ENCODE measurements at regions not wholly inside any gene's neighbourhood (a gene's known extent, or its start where the extent isn't known, plus 50 kb on each side); places are given as distances from the start of the nearest gene placed in this dataset.
"Not testable (repeated sequence)": the region's sequence is repeated elsewhere in the genome, so short reads cannot be mapped to it uniquely, and the experiment has no call there.

- DNase-seq (ENCODE audit: low read depth, low spot score), result no peak
- H3K4me3 ChIP-seq, result no peak overlapping the region
These were observed 52.7 kb upstream of the LARP1 start for GRCh38 chr5:154702477-154702876.

GRCh38 chr5:154701725-154702124, 53.5 kb upstream of the LARP1 start:
- DNase-seq (ENCODE audit: low read depth, low spot score); H3K36me3 ChIP-seq (ENCODE audit: insufficient read depth, low read length); H3K4me3 ChIP-seq; H3K9ac ChIP-seq (ENCODE audit: insufficient read length); H3K9me3 ChIP-seq (ENCODE audit: low read depth, low read length); H3K27ac ChIP-seq: not testable (repeated sequence)

More at GRCh38 chr5:154702477-154702876, 52.7 kb upstream of the LARP1 start:
- H3K36me3 ChIP-seq (ENCODE audit: insufficient read depth, low read length), result no peaks in the 10 kb centered on the region
- no peak for TF ChIP-seq POLR2AphosphoS5 (IDR thresholded peaks at IDR 0.05; ENCODE audit: borderline replicate concordance, low read depth, low read length)
- no peak for TF ChIP-seq FOXP2 (optimal IDR thresholded peaks at IDR 0.05; ENCODE audit: control extremely low read depth, extremely low read length, insufficient read depth)
- TF ChIP-seq EZH2 (IDR thresholded peaks at IDR 0.05), result no peak
- no peaks in the 10 kb centered on the region for H3K9me3 ChIP-seq (ENCODE audit: low read depth, low read length)
- H3K27ac ChIP-seq, result no peak overlapping the region
- H3K9ac ChIP-seq (ENCODE audit: insufficient read length), result no peak overlapping the region

- no peak for DNase-seq (ENCODE audit: low read depth, low spot score)
- Histone ChIP-seq H3K9me3 (ENCODE audit: low read depth, low read length) (no peaks in the 10 kb centered on the region), H3K27ac (no peak overlapping the region), H3K4me3 (no peak overlapping the region), H3K9ac (ENCODE audit: insufficient read length) (no peak overlapping the region), H3K36me3 (ENCODE audit: insufficient read depth, low read length) (no peaks in the 10 kb centered on the region)
- TF ChIP-seq EZH2 (IDR thresholded peaks at IDR 0.05), result no peak
- no peak for TF ChIP-seq POLR2AphosphoS5 (IDR thresholded peaks at IDR 0.05; ENCODE audit: borderline replicate concordance, low read depth, low read length)
- no peak for TF ChIP-seq FOXP2 (optimal IDR thresholded peaks at IDR 0.05; ENCODE audit: control extremely low read depth, extremely low read length, insufficient read depth)
These were observed 54.0 kb upstream of the LARP1 start for GRCh38 chr5:154701181-154701580.

GRCh38 chr5:154700289-154700928, 54.8 kb upstream of the LARP1 start:
- H3K27ac ChIP-seq; H3K36me3 ChIP-seq (ENCODE audit: insufficient read depth, low read length); DNase-seq (ENCODE audit: low read depth, low spot score); H3K9ac ChIP-seq (ENCODE audit: insufficient read length); H3K9me3 ChIP-seq (ENCODE audit: low read depth, low read length); H3K4me3 ChIP-seq: not testable (repeated sequence)

GRCh38 chr5:154698763-154699162, 56.4 kb upstream of the LARP1 start:
- no peaks in the 10 kb centered on the region for H3K36me3 ChIP-seq (ENCODE audit: insufficient read depth, low read length)
- H3K27ac ChIP-seq, result no peak overlapping the region
- DNase-seq (ENCODE audit: low read depth, low spot score), result no peak
- H3K4me3 ChIP-seq, result no peak overlapping the region
- TF ChIP-seq EZH2 (IDR thresholded peaks at IDR 0.05), result no peak
- no peak for TF ChIP-seq FOXP2 (optimal IDR thresholded peaks at IDR 0.05; ENCODE audit: control extremely low read depth, extremely low read length, insufficient read depth)
- no peak for TF ChIP-seq POLR2AphosphoS5 (IDR thresholded peaks at IDR 0.05; ENCODE audit: borderline replicate concordance, low read depth, low read length)
- no peaks in the 10 kb centered on the region for H3K9me3 ChIP-seq (ENCODE audit: low read depth, low read length)
- no peak overlapping the region for H3K9ac ChIP-seq (ENCODE audit: insufficient read length)

GRCh38 chr5:154697371-154697770, 57.8 kb upstream of the LARP1 start:
- H3K4me3 ChIP-seq, result no peak overlapping the region
- no peak for TF ChIP-seq EZH2 (IDR thresholded peaks at IDR 0.05)
- no peak for TF ChIP-seq POLR2AphosphoS5 (IDR thresholded peaks at IDR 0.05; ENCODE audit: borderline replicate concordance, low read depth, low read length)
- no peaks in the 10 kb centered on the region for H3K36me3 ChIP-seq (ENCODE audit: insufficient read depth, low read length)
- H3K9me3 ChIP-seq (ENCODE audit: low read depth, low read length), result 0 out of 2 replicates have a peak, but pooled peaks cover 3% of the 10 kb centered on the region
- DNase-seq (ENCODE audit: low read depth, low spot score), result no peak
- no peak overlapping the region for H3K9ac ChIP-seq (ENCODE audit: insufficient read length)
- no peak overlapping the region for H3K27ac ChIP-seq

GRCh38 chr5:154696891-154697290, 58.3 kb upstream of the LARP1 start:
- Histone ChIP-seq H3K4me3 (no peak overlapping the region), H3K9me3 (ENCODE audit: low read depth, low read length) (0 out of 2 replicates have a peak, but pooled peaks cover 3% of the 10 kb centered on the region)
- TF ChIP-seq EZH2 (IDR thresholded peaks at IDR 0.05), result no peak
- TF ChIP-seq FOXP2 (optimal IDR thresholded peaks at IDR 0.05; ENCODE audit: control extremely low read depth, extremely low read length, insufficient read depth), result no peak
- TF ChIP-seq POLR2AphosphoS5 (IDR thresholded peaks at IDR 0.05; ENCODE audit: borderline replicate concordance, low read depth, low read length), result no peak

GRCh38 chr5:154694159-154694558, 61.0 kb upstream of the LARP1 start:
- Histone ChIP-seq H3K4me3 (no peak overlapping the region), H3K9ac (ENCODE audit: insufficient read length) (no peak overlapping the region), H3K9me3 (ENCODE audit: low read depth, low read length) (0 out of 2 replicates have a peak, but pooled peaks cover 3% of the 10 kb centered on the region), H3K36me3 (ENCODE audit: insufficient read depth, low read length) (no peaks in the 10 kb centered on the region), H3K27ac (no peak overlapping the region)
- DNase-seq (ENCODE audit: low read depth, low spot score), result no peak
- no peak for TF ChIP-seq POLR2AphosphoS5 (IDR thresholded peaks at IDR 0.05; ENCODE audit: borderline replicate concordance, low read depth, low read length)
- no peak for TF ChIP-seq EZH2 (IDR thresholded peaks at IDR 0.05)
- TF ChIP-seq FOXP2 (optimal IDR thresholded peaks at IDR 0.05; ENCODE audit: control extremely low read depth, extremely low read length, insufficient read depth), result no peak

More at GRCh38 chr5:154696891-154697290, 58.3 kb upstream of the LARP1 start:
- H3K9ac ChIP-seq (ENCODE audit: insufficient read length), result no peak overlapping the region
- no peaks in the 10 kb centered on the region for H3K36me3 ChIP-seq (ENCODE audit: insufficient read depth, low read length)
- no peak overlapping the region for H3K27ac ChIP-seq
- DNase-seq (ENCODE audit: low read depth, low spot score), result no peak

GRCh38 chr5:154690488-154690887, 64.7 kb upstream of the LARP1 start:
- H3K9ac ChIP-seq (ENCODE audit: insufficient read length), result no peak overlapping the region
- no peak overlapping the region for H3K4me3 ChIP-seq
- no peak overlapping the region for H3K27ac ChIP-seq
- TF ChIP-seq FOXP2 (optimal IDR thresholded peaks at IDR 0.05; ENCODE audit: control extremely low read depth, extremely low read length, insufficient read depth), result no peak
- TF ChIP-seq POLR2AphosphoS5 (IDR thresholded peaks at IDR 0.05; ENCODE audit: borderline replicate concordance, low read depth, low read length), result no peak
- no peak for TF ChIP-seq EZH2 (IDR thresholded peaks at IDR 0.05)
- peaks cover 9% of the 10 kb centered on the region; the same call in 1 of the 2 replicates for H3K9me3 ChIP-seq (ENCODE audit: low read depth, low read length)
- H3K36me3 ChIP-seq (ENCODE audit: insufficient read depth, low read length), result peaks cover 14% of the 10 kb centered on the region
- DNase-seq (ENCODE audit: low read depth, low spot score), result no peak
